ENCODE measurements at regions not wholly inside any gene's neighbourhood (a gene's known extent, or its start where the extent isn't known, plus 50 kb on each side); places are given as distances from the start of the nearest gene placed in this dataset.

DNA sequence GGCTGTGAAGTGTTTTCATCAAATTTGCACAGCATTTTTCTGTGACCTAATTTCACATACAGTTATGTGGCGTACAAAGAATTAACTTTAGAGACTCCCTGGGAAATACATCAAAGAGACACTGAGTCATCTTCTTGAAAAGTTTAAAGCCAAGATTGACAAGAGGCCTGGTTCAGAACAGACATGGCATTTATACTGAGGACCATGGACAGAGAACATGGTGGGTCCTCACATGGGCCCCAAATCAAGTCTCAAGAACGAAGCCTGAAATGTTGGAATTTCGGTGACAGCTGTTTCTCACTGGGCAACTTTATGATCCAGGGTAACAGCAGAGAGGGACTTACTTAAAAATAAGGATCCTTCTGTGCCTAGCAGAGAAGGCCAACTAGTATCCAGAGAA is 311.5 kb upstream of the KCNJ16 start:
- DNase-seq (ENCODE audit: low read depth in 2 of 2) = no peak

DNA sequence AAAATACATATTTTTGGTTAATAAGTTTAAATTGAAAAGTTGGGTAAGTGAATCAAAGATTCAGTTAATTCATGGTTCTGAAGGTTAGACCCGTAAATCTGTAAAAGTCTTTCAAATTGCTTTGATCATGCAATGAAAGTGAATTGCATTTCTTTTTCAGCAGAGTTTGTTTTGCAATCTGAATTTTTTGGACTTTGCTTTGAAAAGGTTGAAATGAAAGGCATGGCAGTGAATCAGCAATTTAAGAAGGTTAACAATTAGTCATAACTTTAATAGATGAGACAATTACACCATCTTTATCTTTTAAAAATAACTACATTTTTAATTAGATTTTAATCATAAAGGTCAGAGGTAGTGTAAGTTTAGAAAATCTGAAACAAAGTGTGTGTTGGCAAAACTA is 310.9 kb upstream of the KCNJ16 start:
- no peak for DNase-seq (ENCODE audit: low read depth in 2 of 2)

DNA sequence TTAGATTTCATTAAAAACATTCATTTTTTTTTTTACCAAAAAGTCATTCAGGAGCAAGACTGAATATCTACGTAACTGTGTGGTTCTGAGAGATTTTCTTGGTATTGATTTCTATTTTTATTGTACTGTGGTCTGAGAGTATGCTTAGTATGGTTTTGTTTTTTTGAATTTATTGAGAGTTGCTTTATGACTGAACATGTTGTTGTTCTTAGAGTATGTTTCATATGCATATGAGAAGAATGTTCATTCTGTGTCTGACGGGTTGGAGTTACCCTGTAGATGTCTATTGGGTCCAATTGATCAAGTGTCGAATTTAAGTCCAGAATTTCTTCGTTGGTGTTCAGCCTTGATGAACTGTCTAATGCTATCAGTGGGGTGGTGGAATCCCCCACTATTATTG is 306.0 kb upstream of the KCNJ16 start:
- no peak for DNase-seq (ENCODE audit: low read depth in 2 of 2)

DNA sequence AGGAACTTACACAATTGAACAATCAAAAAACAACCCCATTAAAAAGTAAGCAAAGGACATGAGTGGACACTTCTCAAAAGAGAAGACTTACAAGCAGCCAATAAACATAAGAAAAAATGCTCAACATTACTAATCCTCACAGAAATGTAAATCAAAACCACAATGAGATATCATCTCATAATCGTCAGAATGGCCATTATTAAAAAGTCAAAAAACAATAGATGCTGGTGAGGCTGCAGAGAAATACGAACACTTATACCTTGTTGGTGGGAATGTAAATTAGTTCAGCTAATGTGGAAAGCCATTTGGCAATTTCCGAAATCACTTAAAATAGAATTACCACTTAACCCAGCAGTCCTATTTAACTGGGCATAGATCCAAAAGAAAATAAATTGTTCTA is 301.9 kb upstream of the KCNJ16 start:
- DNase-seq (ENCODE audit: low read depth in 2 of 2) = no peak

DNA sequence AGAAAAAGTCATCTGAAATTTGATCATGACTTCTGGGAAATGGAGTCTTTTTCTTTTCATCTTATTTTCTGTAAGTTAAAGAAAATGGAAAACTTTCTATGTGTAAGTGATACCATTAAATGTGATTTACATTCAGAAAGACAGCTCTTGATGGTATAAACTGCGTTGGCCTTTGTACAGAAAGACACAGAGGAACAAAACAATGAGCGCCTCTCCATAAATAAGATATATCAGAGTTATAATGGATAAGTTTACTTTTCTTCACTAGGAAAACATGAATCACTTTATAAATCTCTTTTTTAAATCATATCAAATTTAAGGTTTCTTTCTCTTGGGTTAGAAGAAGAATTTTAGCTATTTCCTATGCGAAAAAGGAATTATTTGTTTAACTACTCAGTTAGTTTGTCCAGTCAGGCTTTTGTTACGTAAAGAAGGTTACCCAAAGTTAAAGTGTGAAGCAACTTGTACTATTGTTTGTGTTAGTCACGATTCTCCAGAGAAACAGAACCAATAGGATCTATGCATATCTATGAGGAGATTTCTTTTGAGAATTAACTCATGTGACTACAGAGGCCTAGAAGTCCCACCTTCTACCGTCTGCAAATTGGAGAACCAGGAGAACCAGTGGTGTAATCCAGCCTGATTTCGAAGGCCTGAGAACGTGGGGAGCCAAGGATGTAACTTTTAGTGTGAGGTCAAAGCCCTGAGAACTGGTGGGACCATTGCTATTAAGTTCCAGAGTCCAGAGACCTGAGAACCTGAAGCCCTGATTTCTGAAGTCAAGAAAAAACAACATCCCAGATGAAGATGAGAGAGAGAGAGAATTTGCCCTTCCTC is 295.4 kb upstream of the KCNJ16 start:
- DNase-seq (ENCODE audit: low read depth in 2 of 2) = no peak

DNA sequence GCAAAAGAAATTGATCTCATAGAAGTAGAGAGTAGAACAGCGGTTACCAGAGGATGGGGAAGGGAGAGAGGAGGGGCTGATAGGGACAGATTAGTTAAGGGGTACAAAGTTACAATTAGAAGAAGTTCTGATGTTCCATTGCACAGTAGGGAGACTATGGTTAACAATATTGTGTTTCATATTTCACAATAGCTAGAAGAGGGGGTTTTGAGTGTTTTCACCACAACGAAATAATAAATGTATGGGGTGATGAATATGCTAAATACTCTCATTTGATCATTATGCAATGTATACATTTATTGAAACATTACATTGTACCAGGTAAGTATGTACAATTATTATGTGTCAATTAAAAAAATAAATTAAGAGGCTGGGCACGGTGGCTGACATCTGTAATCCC is 291.2 kb upstream of the KCNJ16 start:
- DNase-seq (ENCODE audit: low read depth in 2 of 2) = no peak

DNA sequence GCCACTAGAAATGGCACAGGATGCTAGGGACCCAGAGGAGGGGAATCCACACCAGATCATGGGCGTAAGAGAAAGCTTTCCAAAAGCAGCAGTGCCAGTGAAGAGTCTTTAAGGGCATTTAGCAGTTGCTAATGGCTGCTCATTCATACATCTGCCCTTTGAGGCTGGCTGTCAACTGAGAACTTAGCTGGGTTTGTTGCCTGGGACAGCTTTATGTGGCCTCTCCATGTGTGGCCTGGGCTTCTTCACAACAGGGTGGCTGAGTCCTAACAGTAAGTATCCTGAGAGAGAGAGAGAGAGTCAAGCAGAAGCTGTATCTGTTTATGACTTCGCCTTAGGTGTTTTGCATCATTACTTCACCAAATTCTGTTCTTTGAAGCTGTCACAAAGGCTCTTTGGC is 286.1 kb upstream of the KCNJ16 start:
- no peak for DNase-seq (ENCODE audit: low read depth in 2 of 2)

DNA sequence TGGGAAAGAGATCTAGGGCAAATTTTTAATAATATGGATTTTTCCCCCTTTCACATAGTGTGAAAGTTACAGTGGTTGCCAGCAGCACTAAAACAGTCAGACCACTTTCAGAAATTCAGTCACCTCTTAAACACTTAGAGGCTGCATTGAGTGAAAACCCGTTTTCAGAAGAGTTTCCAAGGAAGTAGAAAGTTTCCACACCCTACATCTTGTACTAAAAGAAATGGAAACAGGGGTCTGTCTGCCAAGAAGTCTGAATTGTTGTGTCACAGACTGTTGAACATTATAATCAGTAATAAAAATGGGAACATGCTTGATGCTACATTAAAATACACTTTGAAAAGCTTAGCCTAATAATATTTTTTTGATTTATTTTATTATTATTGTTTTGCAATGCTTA is 278.9 kb upstream of the KCNJ16 start:
- DNase-seq (ENCODE audit: low read depth in 2 of 2) = no peak

DNA sequence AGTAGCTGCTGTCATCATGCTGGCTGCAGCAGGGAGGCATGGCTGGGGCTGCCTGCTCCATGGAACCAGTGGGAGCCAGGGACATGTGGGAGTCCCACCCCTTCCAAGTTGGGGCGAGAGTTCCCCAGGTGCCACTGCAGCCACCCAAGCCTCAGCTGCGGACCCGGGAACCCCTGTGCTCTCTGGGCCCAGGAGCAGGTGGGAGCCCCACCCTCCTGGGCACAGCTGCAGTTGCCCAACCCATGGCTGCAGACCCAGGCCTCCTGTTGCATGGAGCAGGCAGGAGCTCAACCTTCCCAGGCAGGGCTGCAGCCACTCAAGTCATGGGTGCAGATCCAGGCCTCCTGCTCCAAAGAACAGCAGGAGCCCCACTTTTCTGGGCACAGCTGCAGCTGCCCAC is 274.2 kb upstream of the KCNJ16 start:
- DNase-seq (ENCODE audit: low read depth in 2 of 2) = no peak

DNA sequence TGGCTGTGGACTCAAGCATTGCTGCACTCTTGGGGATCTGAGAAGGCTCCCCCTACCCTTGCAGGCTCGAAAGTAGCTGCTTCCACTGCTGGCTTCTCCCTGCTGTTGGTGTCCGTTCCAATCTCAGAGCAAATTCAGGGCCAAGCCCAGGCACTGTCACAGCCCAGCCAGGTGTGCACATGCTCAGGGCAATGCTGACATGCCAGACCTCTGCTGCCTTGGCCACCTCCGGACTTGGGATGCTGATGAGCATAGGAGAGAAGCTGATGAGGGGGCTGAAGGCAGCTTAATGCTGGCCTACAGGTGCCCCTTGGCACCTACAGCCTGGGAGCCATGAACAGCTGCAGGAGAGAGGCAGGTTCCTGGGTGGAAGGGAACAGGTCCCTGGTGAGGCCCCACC is 273.7 kb upstream of the KCNJ16 start:
- no peak for DNase-seq (ENCODE audit: low read depth in 2 of 2)

DNA sequence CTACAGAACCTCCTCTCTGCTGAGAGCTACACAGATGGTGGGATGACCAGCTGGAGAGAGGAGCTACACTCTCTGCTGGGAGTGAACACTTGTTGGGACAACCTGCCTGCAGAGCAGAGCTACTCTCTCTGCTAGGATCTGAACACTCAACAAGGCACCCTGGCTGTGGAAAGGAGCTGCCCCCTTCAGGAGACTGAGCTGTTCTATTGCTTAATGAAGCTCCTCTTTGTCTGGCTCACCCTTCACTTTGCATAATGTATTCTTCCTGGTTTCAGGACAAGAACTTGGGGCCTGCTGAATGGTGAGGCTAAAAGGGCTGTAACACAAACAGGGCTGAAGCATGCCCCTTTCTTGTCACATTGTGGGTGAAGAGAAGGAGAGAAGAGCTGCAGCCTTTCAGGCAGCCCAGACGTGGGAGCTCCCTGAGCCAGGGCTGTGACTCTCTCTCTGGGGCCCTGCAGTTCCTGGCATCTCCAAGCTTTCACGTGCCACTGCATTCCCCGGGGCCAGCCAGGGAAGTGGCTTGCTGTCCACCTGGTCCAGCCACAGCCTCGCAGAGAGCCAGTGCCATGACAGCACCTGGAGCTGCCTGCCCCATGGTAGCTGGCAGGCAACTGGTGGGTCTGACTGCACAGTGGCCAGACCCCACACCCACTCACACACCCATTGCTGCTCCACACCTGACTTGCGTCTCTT is 272.8 kb upstream of the KCNJ16 start:
- no peak for DNase-seq (ENCODE audit: low read depth in 2 of 2)

DNA sequence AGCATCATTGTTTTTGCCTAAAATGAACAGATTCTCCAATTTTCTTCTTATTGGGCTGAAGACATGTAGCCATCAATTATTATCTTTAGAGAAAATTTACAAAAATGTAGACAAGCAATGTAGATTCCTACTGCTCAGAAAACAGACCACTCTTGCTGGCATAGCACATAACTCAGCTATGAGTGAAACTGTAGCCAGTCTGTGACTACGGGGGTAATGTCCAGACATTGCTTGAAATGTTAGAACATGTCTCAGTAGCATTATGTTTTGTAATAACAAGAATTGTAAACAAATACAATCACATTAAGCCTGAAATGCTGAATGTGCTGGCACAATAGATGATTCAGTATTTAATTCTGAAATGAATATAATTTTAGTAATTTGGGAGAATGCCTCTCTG is 265.7 kb upstream of the KCNJ16 start:
- no peak for DNase-seq (ENCODE audit: low read depth in 2 of 2)

DNA sequence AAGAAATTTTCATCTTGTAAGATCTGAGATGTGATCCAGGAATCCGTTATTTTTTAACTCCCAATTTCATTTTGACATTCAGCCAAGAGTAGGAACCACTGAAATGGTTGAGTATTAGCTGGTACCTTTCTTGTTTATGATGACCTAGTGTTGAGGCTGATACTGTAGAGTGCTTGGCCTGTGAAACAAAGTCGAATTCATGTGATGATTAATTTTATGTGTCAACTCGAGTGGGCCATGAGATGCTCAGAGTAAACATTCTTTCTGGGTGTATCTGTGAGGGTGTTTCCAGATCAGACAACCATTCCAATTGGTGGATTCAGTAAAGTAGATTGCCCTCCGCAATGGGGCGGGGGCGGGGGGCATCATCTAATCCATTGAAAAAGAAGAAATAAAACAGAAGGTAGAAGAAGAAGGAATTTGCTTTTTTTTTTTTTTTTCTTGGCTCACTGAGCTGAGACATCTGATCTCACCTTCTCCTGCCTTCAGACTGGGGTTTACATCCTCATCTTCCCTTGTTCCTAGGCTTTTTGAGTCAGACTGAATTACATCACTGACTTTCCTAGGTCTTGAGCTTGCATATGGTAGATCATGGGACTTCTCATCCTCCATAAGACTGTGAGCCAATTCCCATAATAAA is 264.6 kb upstream of the KCNJ16 start:
- no peak for DNase-seq (ENCODE audit: low read depth in 2 of 2)

DNA sequence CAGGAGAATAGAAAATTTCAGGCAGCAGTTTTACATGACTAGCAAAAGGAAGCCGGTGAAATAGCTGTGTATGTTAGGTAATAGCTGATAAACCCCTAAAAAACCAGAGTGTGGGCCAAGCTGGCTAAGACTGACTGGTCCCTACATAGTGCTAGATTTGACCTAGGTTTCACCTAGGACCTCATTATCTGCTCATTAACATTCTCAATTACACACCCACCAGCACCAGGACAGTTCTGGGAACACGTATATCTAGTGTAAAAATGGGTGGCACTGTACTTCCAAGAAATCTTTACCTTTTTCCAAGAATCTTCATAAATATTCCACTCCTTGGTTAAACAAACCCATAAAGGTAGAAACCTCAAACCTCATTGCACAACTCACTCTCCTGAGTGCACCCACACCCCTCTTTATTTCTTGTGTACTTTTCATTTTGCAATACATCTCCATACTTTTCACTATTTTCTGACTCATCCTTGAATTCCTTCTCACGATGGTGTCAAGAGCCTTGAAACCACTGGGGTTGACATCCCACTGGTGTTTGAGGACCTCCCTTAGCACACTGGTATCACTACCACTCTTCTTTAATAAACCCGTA is 262.7 kb upstream of the KCNJ16 start:
- DNase-seq (ENCODE audit: low read depth in 2 of 2) = no peak

DNA sequence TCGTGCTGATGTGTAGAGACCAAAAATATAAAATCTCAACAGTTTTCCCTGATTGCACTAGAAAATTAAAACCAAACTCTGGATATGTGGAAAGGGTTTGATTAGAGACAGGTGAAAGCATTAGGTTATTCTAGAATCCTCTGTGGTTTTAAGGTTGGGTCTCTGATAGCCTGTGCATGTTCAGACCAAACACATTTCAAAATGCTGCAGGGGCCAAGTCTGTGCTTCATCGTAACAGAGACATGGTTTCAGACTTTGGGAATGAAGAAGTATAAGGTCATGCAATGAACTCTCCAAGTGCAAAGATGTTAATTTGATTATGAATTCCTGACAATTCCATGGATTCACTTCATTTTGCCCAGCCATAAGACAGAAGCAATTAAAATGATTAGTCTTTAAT is 261.0 kb upstream of the KCNJ16 start:
- no peak for DNase-seq (ENCODE audit: low read depth in 2 of 2)

DNA sequence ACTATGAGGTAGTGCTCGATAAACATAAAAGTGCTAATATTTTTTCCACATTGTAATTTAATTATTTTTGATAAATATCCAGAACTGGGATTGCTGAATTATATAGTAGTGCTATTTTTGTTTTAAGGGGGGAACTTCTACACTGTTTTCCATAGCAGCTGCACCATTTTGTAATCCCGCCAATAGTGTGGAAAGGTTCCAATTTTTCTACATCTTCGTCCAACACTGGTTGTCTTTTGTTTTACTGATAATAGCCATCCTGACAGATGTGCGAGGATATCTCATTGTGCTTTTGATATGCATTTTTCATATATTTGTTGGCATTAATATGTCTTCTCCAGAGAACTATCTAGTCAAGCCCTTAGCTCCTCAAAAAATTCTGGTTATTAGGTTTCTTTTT is 259.6 kb upstream of the KCNJ16 start:
- DNase-seq (ENCODE audit: low read depth in 2 of 2) = no peak

DNA sequence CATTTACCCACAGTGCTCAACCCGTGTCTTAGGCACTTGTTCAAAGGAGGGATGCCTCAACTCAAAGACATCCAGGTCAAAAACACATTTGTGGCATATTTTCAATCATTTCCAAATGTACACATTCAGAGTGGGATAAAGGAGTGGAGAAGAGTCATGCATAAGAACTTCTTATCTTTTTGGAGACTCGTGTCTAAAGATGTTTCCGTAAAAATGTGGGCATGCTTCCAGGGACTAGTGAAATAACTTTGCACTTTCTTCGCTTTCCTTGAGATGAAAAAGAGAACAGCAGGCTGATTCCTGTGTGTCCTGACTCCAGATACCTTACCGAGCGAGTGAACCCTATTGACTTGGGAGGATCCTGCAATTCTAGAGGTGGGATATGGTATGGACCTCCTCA is 256.6 kb upstream of the KCNJ16 start:
- DNase-seq (ENCODE audit: low read depth in 2 of 2) = no peak

DNA sequence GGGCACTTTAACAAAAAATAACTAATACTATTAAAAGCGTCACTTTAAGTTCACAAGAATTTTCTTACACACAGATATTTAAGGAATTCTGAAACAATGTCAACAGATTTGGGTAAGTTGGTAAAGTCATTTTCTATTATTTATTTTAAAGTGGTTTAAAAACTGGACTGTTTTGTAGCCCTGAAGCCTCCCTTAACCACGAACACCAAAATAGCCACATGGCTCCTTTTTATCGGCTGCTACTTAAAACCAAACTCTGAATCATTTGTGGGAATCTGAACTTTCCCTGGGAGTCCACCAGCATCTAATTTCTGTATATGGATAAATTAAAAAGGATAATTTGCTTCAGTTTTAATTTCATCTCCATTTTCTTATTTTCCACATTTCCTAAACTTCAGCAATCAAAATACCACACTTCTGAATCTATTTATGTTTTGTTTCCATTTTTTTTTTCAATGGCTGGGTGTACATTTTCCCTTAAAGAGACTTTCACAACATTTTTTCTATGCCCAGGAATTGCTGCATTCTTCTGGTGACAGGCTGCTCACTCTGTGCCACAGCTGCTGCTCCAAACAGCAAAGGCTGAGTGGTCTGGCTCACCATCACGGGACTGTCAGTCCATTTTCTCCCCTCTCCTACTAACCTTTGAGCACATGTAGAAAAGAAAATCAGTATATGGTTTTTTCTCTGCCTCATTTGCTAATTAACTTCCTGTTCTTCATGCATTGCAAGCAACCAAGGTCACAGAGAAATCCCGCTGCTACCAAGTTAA is 255.5 kb upstream of the KCNJ16 start:
- DNase-seq (ENCODE audit: low read depth in 2 of 2) = no peak

DNA sequence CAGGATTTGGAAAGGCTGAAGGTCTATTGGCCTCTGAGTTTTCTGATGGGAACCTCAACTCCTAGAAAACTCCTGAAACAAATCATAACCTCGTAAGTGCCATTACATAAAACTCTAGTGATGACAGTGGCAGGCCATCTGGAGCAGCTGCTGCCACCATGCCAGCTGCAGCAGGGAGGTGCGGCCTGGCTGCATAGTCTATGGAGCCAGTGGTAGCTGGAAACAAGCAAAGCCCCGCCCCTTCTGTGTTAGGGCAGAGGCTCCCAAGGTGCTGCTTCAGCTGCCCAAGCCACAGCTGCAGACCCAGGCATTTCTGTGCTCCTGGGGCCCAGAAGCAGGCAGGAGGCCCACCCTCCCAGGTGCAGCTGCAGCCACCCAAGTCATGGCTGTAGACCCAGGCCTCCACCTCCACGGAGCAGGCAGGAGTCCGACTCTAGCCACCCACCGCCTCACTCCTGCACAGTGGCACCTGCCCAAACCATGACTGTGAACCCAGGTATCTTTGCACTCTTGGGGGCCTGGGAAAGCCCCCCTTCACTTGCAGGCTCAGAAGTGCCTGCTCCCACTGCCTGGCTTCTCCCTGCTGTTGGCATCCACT is 254.1 kb upstream of the KCNJ16 start:
- DNase-seq (ENCODE audit: low read depth in 2 of 2) = no peak

DNA sequence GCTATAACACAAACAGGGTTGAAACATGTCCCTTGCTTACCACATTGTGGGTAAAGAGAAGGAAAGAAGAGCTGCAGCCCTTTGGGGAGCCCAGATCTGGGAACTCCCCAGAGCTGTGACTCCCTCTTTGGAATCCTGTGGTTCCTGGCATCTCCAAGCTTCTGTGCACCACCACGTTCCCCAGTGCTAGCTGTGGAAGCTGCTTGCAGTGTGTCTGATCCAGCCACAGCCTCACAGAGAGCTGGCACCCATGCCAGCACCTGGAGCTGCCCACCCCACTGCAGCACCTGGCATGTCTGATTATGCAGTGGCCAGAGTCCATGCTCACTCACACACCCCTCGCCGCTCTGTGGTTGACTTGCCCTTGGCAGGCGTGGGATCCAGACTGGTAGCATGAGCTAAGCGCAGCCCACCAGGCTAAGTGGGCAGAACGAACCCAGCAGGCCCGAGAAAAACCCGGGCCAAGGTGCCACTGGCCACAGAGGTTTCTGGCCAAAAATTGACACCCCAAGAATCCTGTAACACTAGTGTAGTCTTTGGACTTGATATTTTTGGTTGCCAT is 252.6 kb upstream of the KCNJ16 start:
- DNase-seq (ENCODE audit: low read depth in 2 of 2) = no peak

DNA sequence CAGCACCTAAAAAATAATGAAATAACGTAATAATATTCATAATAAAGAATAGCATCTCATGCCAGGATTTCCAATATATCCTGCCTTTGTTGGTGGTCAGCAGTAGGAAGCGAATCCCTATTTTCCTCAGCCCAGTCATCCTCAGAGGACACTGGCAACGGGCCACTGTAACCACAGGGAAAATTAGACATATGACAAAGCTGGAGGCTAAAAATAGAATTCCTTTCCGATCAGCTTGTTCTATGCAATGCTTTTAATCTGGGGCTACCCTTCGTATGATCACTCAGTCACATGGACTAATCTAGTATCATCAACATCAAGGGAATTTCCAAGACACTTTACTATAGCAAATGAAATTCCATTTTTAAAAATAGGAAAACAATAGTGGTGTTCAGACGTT is 246.9 kb upstream of the KCNJ16 start:
- no peak for DNase-seq (ENCODE audit: low read depth in 2 of 2)

Data from activated CD4-positive, alpha-beta T cell treated with anti-CD3 and anti-CD28 coated beads for 24 hours (primary cell).